Dermis blood vessel endothelial cell (primary cell): ENCODE measurements at regions not wholly inside any gene's neighbourhood (a gene's known extent, or its start where the extent isn't known, plus 50 kb on each side); places are given as distances from the start of the nearest gene placed in this dataset.
"Not testable (repeated sequence)": the region's sequence is repeated elsewhere in the genome, so short reads cannot be mapped to it uniquely, and the experiment has no call there.

Experiments
- DNase-seq: peaks from one replicate; pipeline ENCODE4 v3.0.0; 2010

- no peak for DNase-seq
These were observed 430.6 kb upstream of the RAB6C start for GRCh38 chr2:129548880-129549279.

GRCh38 chr2:129550536-129550935 is 428.9 kb upstream of the RAB6C start:
- DNase-seq = no peak

- no peak for DNase-seq
These were observed 425.1 kb upstream of the RAB6C start for GRCh38 chr2:129554373-129554772.

GRCh38 chr2:129559101-129559500 is 420.4 kb upstream of the RAB6C start:
- DNase-seq = no peak

GRCh38 chr2:129565551-129566109 is 413.8 kb upstream of the RAB6C start:
- DNase-seq = no peak

- not testable (repeated sequence) for DNase-seq
These were observed 408.7 kb upstream of the RAB6C start for GRCh38 chr2:129570812-129571211.

- DNase-seq = no peak
These were observed 404.0 kb upstream of the RAB6C start for GRCh38 chr2:129575431-129575830.

GRCh38 chr2:129575880-129576279 is 403.6 kb upstream of the RAB6C start:
- no peak for DNase-seq

GRCh38 chr2:129580001-129580400 is 399.5 kb upstream of the RAB6C start:
- no peak for DNase-seq

- no peak for DNase-seq
These were observed 393.7 kb upstream of the RAB6C start for GRCh38 chr2:129585760-129586159.

- no peak for DNase-seq
These were observed 391.9 kb upstream of the RAB6C start for GRCh38 chr2:129587426-129588064.

GRCh38 chr2:129604560-129604959 is 374.9 kb upstream of the RAB6C start:
- no peak for DNase-seq

GRCh38 chr2:129605646-129606045 is 373.8 kb upstream of the RAB6C start:
- DNase-seq = no peak

GRCh38 chr2:129606496-129607270 is 372.8 kb upstream of the RAB6C start:
- DNase-seq = no peak

GRCh38 chr2:129609224-129609623 is 370.2 kb upstream of the RAB6C start:
- DNase-seq = no peak

- DNase-seq = no peak
These were observed 368.7 kb upstream of the RAB6C start for GRCh38 chr2:129610766-129611165.

GRCh38 chr2:129611471-129611870 is 368.0 kb upstream of the RAB6C start:
- no peak for DNase-seq

GRCh38 chr2:129619471-129619870 is 360.0 kb upstream of the RAB6C start:
- no peak for DNase-seq

GRCh38 chr2:129620411-129620810 is 359.1 kb upstream of the RAB6C start:
- DNase-seq = no peak

GRCh38 chr2:129623783-129624182 is 355.7 kb upstream of the RAB6C start:
- no peak for DNase-seq

GRCh38 chr2:129627437-129627836 is 352.0 kb upstream of the RAB6C start:
- DNase-seq = no peak

GRCh38 chr2:129636692-129637091 is 342.8 kb upstream of the RAB6C start:
- no peak for DNase-seq

GRCh38 chr2:129641371-129641770 is 338.1 kb upstream of the RAB6C start:
- DNase-seq = no peak

- no peak for DNase-seq
These were observed 336.9 kb upstream of the RAB6C start for GRCh38 chr2:129642526-129643043.
